Ovary (tissue), 3 donors: ENCODE measurements at regions not wholly inside any gene's neighbourhood (a gene's known extent, or its start where the extent isn't known, plus 50 kb on each side); places are given as distances from the start of the nearest gene placed in this dataset.

Source experiments
- POLR2A ChIP-seq: fragments of 450-650 bp; IDR thresholded peaks from one replicate; pipeline ENCODE4 v1.6.1; 2017; ENCODE audit warnings: antibody characterized with exemption, mild to moderate bottlenecking, moderate library complexity
- TF ChIP-seq, protein P1 (sequence below), 3 donors: fragments of 450-650 bp in 2 of 3; fragments of 200-600 bp in 1 of 3; IDR thresholded peaks; one replicate each; pipeline versions ENCODE4 v1.5.1 to v1.8.0; 2016 to 2022; ENCODE audit warnings: antibody characterized with exemption in 3 of 3, mild to moderate bottlenecking in 1 of 3
- donor health status: DM: no; HTN: no; CAD: no.

DNA sequence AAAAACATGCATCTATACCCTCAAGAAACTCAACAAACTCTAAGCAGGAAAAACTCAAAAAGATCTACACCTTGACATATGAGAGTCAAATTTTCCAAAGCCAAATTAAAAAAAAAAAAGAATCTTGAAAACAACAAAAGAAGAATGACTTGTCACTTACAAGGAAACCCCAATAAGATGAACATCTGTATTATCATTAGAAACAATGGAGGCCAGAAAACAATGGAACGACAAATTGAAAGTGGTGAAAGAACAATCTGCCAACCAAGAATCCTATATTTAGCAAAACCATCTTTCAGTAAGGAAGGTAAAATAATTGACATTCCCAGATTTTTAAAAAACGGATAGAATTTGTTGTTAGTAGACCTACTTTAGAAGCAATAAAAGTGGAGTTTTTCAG, 516.8 kb downstream of the ACTR3B start:
- TF ChIP-seq, protein P1, sequence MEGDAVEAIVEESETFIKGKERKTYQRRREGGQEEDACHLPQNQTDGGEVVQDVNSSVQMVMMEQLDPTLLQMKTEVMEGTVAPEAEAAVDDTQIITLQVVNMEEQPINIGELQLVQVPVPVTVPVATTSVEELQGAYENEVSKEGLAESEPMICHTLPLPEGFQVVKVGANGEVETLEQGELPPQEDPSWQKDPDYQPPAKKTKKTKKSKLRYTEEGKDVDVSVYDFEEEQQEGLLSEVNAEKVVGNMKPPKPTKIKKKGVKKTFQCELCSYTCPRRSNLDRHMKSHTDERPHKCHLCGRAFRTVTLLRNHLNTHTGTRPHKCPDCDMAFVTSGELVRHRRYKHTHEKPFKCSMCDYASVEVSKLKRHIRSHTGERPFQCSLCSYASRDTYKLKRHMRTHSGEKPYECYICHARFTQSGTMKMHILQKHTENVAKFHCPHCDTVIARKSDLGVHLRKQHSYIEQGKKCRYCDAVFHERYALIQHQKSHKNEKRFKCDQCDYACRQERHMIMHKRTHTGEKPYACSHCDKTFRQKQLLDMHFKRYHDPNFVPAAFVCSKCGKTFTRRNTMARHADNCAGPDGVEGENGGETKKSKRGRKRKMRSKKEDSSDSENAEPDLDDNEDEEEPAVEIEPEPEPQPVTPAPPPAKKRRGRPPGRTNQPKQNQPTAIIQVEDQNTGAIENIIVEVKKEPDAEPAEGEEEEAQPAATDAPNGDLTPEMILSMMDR (IDR thresholded peaks at IDR 0.05): no peak
- no peak for TF ChIP-seq POLR2A
